H1 (cell line): ENCODE measurements at regions not wholly inside any gene's neighbourhood (a gene's known extent, or its start where the extent isn't known, plus 50 kb on each side); places are given as distances from the start of the nearest gene placed in this dataset.

ENCODE experiments used
- EZH2 ChIP-seq: fragments of 200-600 bp; sonication (generic); IDR thresholded peaks from 2 replicates; pipeline ENCODE4 v1.7.1; 2012; ENCODE audit warnings: low read depth, mild to moderate bottlenecking, moderate library complexity, low read length, inconsistent platforms; ENCODE audit not compliant: severe bottlenecking
- PHF8 ChIP-seq: fragments of 200-600 bp; sonication (generic); conservative IDR thresholded peaks from 2 replicates; pipeline ENCODE4 v1.7.1; 2012; ENCODE audit warnings: low read depth, mild to moderate bottlenecking, inconsistent platforms, low read length, moderate library complexity
- USF2 ChIP-seq: IDR thresholded peaks from 2 replicates; pipeline ENCODE4 v1.6.1; 2011; ENCODE audit warnings: low read length, improper control_type of control experiment
- ZNF274 ChIP-seq: IDR thresholded peaks from 2 replicates; pipeline ENCODE4 v1.7.0; 2012; ENCODE audit warnings: low read length, borderline replicate concordance; ENCODE audit errors: extremely low read depth
- TF ChIP-seq, protein P1 (sequence below), 3 experiments: IDR thresholded peaks; 1 replicate in 2 of 3; 2 replicates in 1 of 3; pipeline versions ENCODE4 v1.5.1 to v1.6.1; 2011; ENCODE audit warnings: low read length in 3 of 3, mild to moderate bottlenecking in 3 of 3, inconsistent platforms in 2 of 3, low read depth in 1 of 3, moderate library complexity in 1 of 3; ENCODE audit not compliant: insufficient read depth in 1 of 3; ENCODE audit errors: control extremely low read depth in 1 of 3

DNA sequence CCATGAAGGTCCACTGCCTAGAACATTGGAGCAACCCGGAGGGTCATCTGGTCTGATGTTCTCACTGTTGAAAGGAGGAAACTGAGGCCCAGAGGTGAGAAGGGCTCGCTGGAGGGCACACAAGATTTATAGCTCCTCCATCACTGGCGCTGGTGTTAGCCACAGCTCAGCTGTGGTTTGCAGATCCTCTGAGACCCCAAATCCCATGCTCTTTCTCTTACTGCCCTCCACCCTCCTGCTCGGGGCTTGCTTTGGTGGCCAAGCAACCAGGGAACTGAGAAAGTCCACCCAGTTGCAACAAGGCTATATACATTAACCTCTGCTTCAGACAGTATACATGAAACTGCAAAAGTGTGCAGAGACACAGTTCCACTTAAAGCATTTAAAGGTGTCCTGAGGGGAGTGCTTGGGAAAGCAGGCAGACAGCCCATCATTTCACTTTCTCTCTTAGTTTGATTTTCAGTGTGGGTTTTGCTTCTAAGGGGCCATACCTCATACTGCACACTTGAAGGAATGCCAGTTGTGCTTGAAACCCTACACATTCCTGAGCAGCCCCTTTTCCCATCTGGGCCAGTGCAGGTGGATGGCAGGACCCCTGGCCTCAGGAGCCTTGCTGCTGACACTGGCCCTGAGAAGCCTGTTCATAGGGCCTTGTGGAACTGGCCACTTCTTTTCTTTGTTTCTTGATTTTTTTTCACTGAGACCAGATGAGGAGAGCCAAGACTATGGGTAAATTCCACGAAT lies 347.6 kb downstream of the CDC5L start:
- TF ChIP-seq PHF8 (no peak), ZNF274 (no peak), USF2 (no peak), EZH2 (no peak)
- TF ChIP-seq, protein P1, sequence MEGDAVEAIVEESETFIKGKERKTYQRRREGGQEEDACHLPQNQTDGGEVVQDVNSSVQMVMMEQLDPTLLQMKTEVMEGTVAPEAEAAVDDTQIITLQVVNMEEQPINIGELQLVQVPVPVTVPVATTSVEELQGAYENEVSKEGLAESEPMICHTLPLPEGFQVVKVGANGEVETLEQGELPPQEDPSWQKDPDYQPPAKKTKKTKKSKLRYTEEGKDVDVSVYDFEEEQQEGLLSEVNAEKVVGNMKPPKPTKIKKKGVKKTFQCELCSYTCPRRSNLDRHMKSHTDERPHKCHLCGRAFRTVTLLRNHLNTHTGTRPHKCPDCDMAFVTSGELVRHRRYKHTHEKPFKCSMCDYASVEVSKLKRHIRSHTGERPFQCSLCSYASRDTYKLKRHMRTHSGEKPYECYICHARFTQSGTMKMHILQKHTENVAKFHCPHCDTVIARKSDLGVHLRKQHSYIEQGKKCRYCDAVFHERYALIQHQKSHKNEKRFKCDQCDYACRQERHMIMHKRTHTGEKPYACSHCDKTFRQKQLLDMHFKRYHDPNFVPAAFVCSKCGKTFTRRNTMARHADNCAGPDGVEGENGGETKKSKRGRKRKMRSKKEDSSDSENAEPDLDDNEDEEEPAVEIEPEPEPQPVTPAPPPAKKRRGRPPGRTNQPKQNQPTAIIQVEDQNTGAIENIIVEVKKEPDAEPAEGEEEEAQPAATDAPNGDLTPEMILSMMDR (IDR thresholded peaks at IDR 0.05; ENCODE audit: control extremely low read depth in 1 of 3, insufficient read depth in 1 of 3, low read depth in 1 of 3, low read length in 3 of 3): no peak
